ENCODE measurements at regions not wholly inside any gene's neighbourhood (a gene's known extent, or its start where the extent isn't known, plus 50 kb on each side); places are given as distances from the start of the nearest gene placed in this dataset.

- no peak for DNase-seq (ENCODE audit: low spot score)
Observed at GRCh38 chr9:23441275-23441674, 384.8 kb downstream of the ELAVL2 start.

- DNase-seq (ENCODE audit: low spot score): no peak
Observed at GRCh38 chr9:23444658-23445057, 381.4 kb downstream of the ELAVL2 start.

- no peak for DNase-seq (ENCODE audit: low spot score)
Observed at GRCh38 chr9:23447166-23447565, 378.9 kb downstream of the ELAVL2 start.

- DNase-seq (ENCODE audit: low spot score): no peak
Observed at GRCh38 chr9:23447944-23448343, 378.1 kb downstream of the ELAVL2 start.

GRCh38 chr9:23451802-23452418 is 374.1 kb downstream of the ELAVL2 start:
- no peak for DNase-seq (ENCODE audit: low spot score)

- no peak for DNase-seq (ENCODE audit: low spot score)
Observed at GRCh38 chr9:23464275-23464674, 361.8 kb downstream of the ELAVL2 start.

- DNase-seq (ENCODE audit: low spot score): no peak
Observed at GRCh38 chr9:23467276-23467675, 358.8 kb downstream of the ELAVL2 start.

GRCh38 chr9:23477908-23478307 is 348.1 kb downstream of the ELAVL2 start:
- no peak for DNase-seq (ENCODE audit: low spot score)

- no peak for DNase-seq (ENCODE audit: low spot score)
Observed at GRCh38 chr9:23483566-23483965, 342.5 kb downstream of the ELAVL2 start.

GRCh38 chr9:23492126-23493002 is 333.7 kb downstream of the ELAVL2 start:
- peak; percentile 54 for DNase-seq (ENCODE audit: low spot score)

- no peak for DNase-seq (ENCODE audit: low spot score)
Observed at GRCh38 chr9:23493219-23493618, 332.8 kb downstream of the ELAVL2 start.

- no peak for DNase-seq (ENCODE audit: low spot score)
Observed at GRCh38 chr9:23496489-23497136, 329.4 kb downstream of the ELAVL2 start.

GRCh38 chr9:23497137-23497504 is 328.9 kb downstream of the ELAVL2 start:
- DNase-seq (ENCODE audit: low spot score): no peak

GRCh38 chr9:23502004-23502403 is 324.0 kb downstream of the ELAVL2 start:
- DNase-seq (ENCODE audit: low spot score): no peak

GRCh38 chr9:23522952-23523351 is 303.1 kb downstream of the ELAVL2 start:
- DNase-seq (ENCODE audit: low spot score): no peak

GRCh38 chr9:23524607-23525155 is 301.4 kb downstream of the ELAVL2 start:
- no peak for DNase-seq (ENCODE audit: low spot score)

- DNase-seq (ENCODE audit: low spot score): no peak
Observed at GRCh38 chr9:23526806-23527205, 299.2 kb downstream of the ELAVL2 start.

- no peak for DNase-seq (ENCODE audit: low spot score)
Observed at GRCh38 chr9:23532282-23532681, 293.8 kb downstream of the ELAVL2 start.

GRCh38 chr9:23537192-23538066 is 288.6 kb downstream of the ELAVL2 start:
- DNase-seq (ENCODE audit: low spot score): peak; percentile 4

- no peak for DNase-seq (ENCODE audit: low spot score)
Observed at GRCh38 chr9:23538067-23538402, 288.0 kb downstream of the ELAVL2 start.

GRCh38 chr9:23538461-23539003 is 287.5 kb downstream of the ELAVL2 start:
- no peak for DNase-seq (ENCODE audit: low spot score)

GRCh38 chr9:23539311-23539710 is 286.7 kb downstream of the ELAVL2 start:
- DNase-seq (ENCODE audit: low spot score): no peak

Data from SW480 (cell line).